IgD-negative memory B cell (primary cell): ENCODE measurements at regions not wholly inside any gene's neighbourhood (a gene's known extent, or its start where the extent isn't known, plus 50 kb on each side); places are given as distances from the start of the nearest gene placed in this dataset.

Experiments
- H3K27ac Mint-ChIP-seq, 3 donors: one replicate each; pipeline ENCODE4 v1.8.0; 2020 to 2022; ENCODE audit warnings: mild to moderate bottlenecking in 3 of 3, mixed read lengths in 3 of 3, moderate library complexity in 1 of 3
- H3K27me3 Mint-ChIP-seq: one replicate; pipeline ENCODE4 v1.8.0; 2021; ENCODE audit warnings: mixed read lengths
- H3K36me3 Mint-ChIP-seq: one replicate; pipeline ENCODE4 v1.8.0; 2020; ENCODE audit warnings: mild to moderate bottlenecking, mixed read lengths
- H3K4me1 Mint-ChIP-seq, 3 donors: one replicate each; pipeline ENCODE4 v1.8.0; 2020 to 2022; ENCODE audit warnings: mixed read lengths in 3 of 3, mild to moderate bottlenecking in 1 of 3
- H3K4me3 Mint-ChIP-seq, 4 donors: one replicate each; pipeline ENCODE4 v1.8.0; 2020 to 2022; ENCODE audit warnings: mild to moderate bottlenecking in 4 of 4, mixed read lengths in 4 of 4, moderate library complexity in 3 of 4
- H3K9me3 Mint-ChIP-seq, 3 donors: one replicate each; pipeline ENCODE4 v1.8.0; 2020 to 2021; ENCODE audit warnings: mixed read lengths in 3 of 3, mild to moderate bottlenecking in 1 of 3

GRCh38 chr5:27241564-27242257 is 203.3 kb upstream of the CDH9 start:
- no peaks in the 10 kb centered on the region for H3K36me3 Mint-ChIP-seq
- H3K4me3 Mint-ChIP-seq, result no peak overlapping the region

GRCh38 chr5:27240791-27241190 is 202.4 kb upstream of the CDH9 start:
- no peaks in the 10 kb centered on the region for H3K4me1 Mint-ChIP-seq
- no peak overlapping the region for H3K27ac Mint-ChIP-seq
- H3K4me3 Mint-ChIP-seq, result no peak overlapping the region
- no peaks in the 10 kb centered on the region for H3K27me3 Mint-ChIP-seq
- H3K36me3 Mint-ChIP-seq, result no peaks in the 10 kb centered on the region
- H3K9me3 Mint-ChIP-seq, result peaks cover 4 to 7% (median 5%) of the 10 kb centered on the region in 3 donors

More at GRCh38 chr5:27241564-27242257, 203.3 kb upstream of the CDH9 start:
- no peak overlapping the region for H3K27ac Mint-ChIP-seq
- no peaks in the 10 kb centered on the region for H3K27me3 Mint-ChIP-seq
- no peaks in the 10 kb centered on the region for H3K4me1 Mint-ChIP-seq
- H3K9me3 Mint-ChIP-seq, result peaks cover 4 to 8% (median 5%) of the 10 kb centered on the region in 3 donors

- H3K4me1 Mint-ChIP-seq, result no peaks in the 10 kb centered on the region
- no peaks in the 10 kb centered on the region for H3K36me3 Mint-ChIP-seq
- H3K27ac Mint-ChIP-seq, result no peak overlapping the region
- no peaks in the 10 kb centered on the region for H3K27me3 Mint-ChIP-seq
- no peak overlapping the region for H3K4me3 Mint-ChIP-seq
- H3K9me3 Mint-ChIP-seq, result peaks cover 2 to 4% (median 3%) of the 10 kb centered on the region in 3 donors
Observed at GRCh38 chr5:27234916-27235315, 196.5 kb upstream of the CDH9 start.

- no peaks in the 10 kb centered on the region for H3K27me3 Mint-ChIP-seq
- no peak overlapping the region for H3K4me3 Mint-ChIP-seq
- no peaks in the 10 kb centered on the region for H3K4me1 Mint-ChIP-seq
- H3K27ac Mint-ChIP-seq, result no peak overlapping the region
- H3K9me3 Mint-ChIP-seq, result peaks cover 3 to 8% (median 7%) of the 10 kb centered on the region in 3 donors
- no peaks in the 10 kb centered on the region for H3K36me3 Mint-ChIP-seq
Observed at GRCh38 chr5:27221410-27221809, 183.0 kb upstream of the CDH9 start.

GRCh38 chr5:27220752-27221151 is 182.4 kb upstream of the CDH9 start:
- Mint-ChIP-seq H3K27me3 (no peaks in the 10 kb centered on the region), H3K27ac (no peak overlapping the region), H3K4me3 (no peak overlapping the region), H3K9me3 (peaks cover 3 to 10% (median 8%) of the 10 kb centered on the region in 3 donors), H3K4me1 (no peaks in the 10 kb centered on the region), H3K36me3 (no peaks in the 10 kb centered on the region)

GRCh38 chr5:27217977-27218376 is 179.6 kb upstream of the CDH9 start:
- Mint-ChIP-seq H3K27ac (peak overlapping the region in 1 of 3 donors; percentile 63), H3K9me3 (peaks cover 3 to 10% (median 5%) of the 10 kb centered on the region in 3 donors), H3K27me3 (no peaks in the 10 kb centered on the region), H3K4me1 (no peaks in the 10 kb centered on the region), H3K4me3 (no peak overlapping the region), H3K36me3 (no peaks in the 10 kb centered on the region)

GRCh38 chr5:27217155-27217956 is 179.0 kb upstream of the CDH9 start:
- no peaks in the 10 kb centered on the region for H3K4me1 Mint-ChIP-seq
- H3K27ac Mint-ChIP-seq, result peak overlapping the region in 1 of 3 donors; percentile 63

GRCh38 chr5:27216367-27216950 is 178.1 kb upstream of the CDH9 start:
- H3K4me1 Mint-ChIP-seq, result no peaks in the 10 kb centered on the region
- H3K9me3 Mint-ChIP-seq, result peaks cover 3 to 10% (median 5%) of the 10 kb centered on the region in 3 donors
- H3K27ac Mint-ChIP-seq, result no peak overlapping the region
- H3K36me3 Mint-ChIP-seq, result no peaks in the 10 kb centered on the region
- H3K27me3 Mint-ChIP-seq, result no peaks in the 10 kb centered on the region
- no peak overlapping the region for H3K4me3 Mint-ChIP-seq

More at GRCh38 chr5:27217155-27217956, 179.0 kb upstream of the CDH9 start:
- Mint-ChIP-seq H3K36me3 (no peaks in the 10 kb centered on the region), H3K4me3 (no peak overlapping the region), H3K9me3 (peaks cover 3 to 10% (median 5%) of the 10 kb centered on the region in 3 donors), H3K27me3 (no peaks in the 10 kb centered on the region)

GRCh38 chr5:27208051-27208450 is 169.7 kb upstream of the CDH9 start:
- peaks cover 4 to 17% (median 6%) of the 10 kb centered on the region in 3 donors for H3K9me3 Mint-ChIP-seq
- H3K4me1 Mint-ChIP-seq, result no peaks in the 10 kb centered on the region
- H3K27me3 Mint-ChIP-seq, result no peaks in the 10 kb centered on the region
- no peaks in the 10 kb centered on the region for H3K36me3 Mint-ChIP-seq
- no peak overlapping the region for H3K4me3 Mint-ChIP-seq
- no peak overlapping the region for H3K27ac Mint-ChIP-seq

- Mint-ChIP-seq H3K4me3 (no peak overlapping the region), H3K36me3 (peaks cover 2% of the 10 kb centered on the region), H3K27me3 (no peaks in the 10 kb centered on the region), H3K27ac (no peak overlapping the region), H3K9me3 (peaks cover 2 to 5% (median 3%) of the 10 kb centered on the region in 3 donors), H3K4me1 (peaks cover 0 to 1% (median 0%) of the 10 kb centered on the region in 3 donors)
Observed at GRCh38 chr5:27191786-27192510, 153.6 kb upstream of the CDH9 start.

- no peaks in the 10 kb centered on the region for H3K4me1 Mint-ChIP-seq
- no peaks in the 10 kb centered on the region for H3K27me3 Mint-ChIP-seq
- H3K4me3 Mint-ChIP-seq, result no peak overlapping the region
- H3K9me3 Mint-ChIP-seq, result peaks cover 3% of the 10 kb centered on the region in 3 donors
- no peaks in the 10 kb centered on the region for H3K36me3 Mint-ChIP-seq
- no peak overlapping the region for H3K27ac Mint-ChIP-seq
Observed at GRCh38 chr5:27172693-27173092, 134.3 kb upstream of the CDH9 start.

GRCh38 chr5:27171761-27172261 is 133.4 kb upstream of the CDH9 start:
- peaks cover 3 to 5% (median 3%) of the 10 kb centered on the region in 3 donors for H3K9me3 Mint-ChIP-seq
- H3K27me3 Mint-ChIP-seq, result no peaks in the 10 kb centered on the region
- no peaks in the 10 kb centered on the region for H3K4me1 Mint-ChIP-seq
- H3K27ac Mint-ChIP-seq, result no peak overlapping the region
- no peak overlapping the region for H3K4me3 Mint-ChIP-seq
- no peaks in the 10 kb centered on the region for H3K36me3 Mint-ChIP-seq

GRCh38 chr5:27158775-27159174 is 120.4 kb upstream of the CDH9 start:
- Mint-ChIP-seq H3K36me3 (no peaks in the 10 kb centered on the region), H3K27ac (no peak overlapping the region), H3K4me3 (no peak overlapping the region), H3K4me1 (no peaks in the 10 kb centered on the region), H3K27me3 (no peaks in the 10 kb centered on the region), H3K9me3 (peaks cover 10 to 25% (median 14%) of the 10 kb centered on the region in 3 donors)

GRCh38 chr5:27158171-27158570 is 119.8 kb upstream of the CDH9 start:
- Mint-ChIP-seq H3K4me1 (no peaks in the 10 kb centered on the region), H3K27ac (no peak overlapping the region), H3K36me3 (no peaks in the 10 kb centered on the region), H3K4me3 (no peak overlapping the region), H3K27me3 (no peaks in the 10 kb centered on the region), H3K9me3 (peaks cover 10 to 25% (median 14%) of the 10 kb centered on the region in 3 donors)
